OCI-LY1 (cell line): ENCODE measurements at regions not wholly inside any gene's neighbourhood (a gene's known extent, or its start where the extent isn't known, plus 50 kb on each side); places are given as distances from the start of the nearest gene placed in this dataset.

ENCODE experiments used
- H2AFZ ChIP-seq: fragments of 200-600 bp; sonication (generic), shearing (Covaris generic); 2 replicates; pipeline ENCODE4 v1.6.0; 2014; ENCODE audit warnings: antibody characterized with exemption, mild to moderate bottlenecking, low read length
- H3F3A ChIP-seq: fragments of 200-600 bp; sonication (generic), shearing (Covaris generic); 2 replicates; pipeline ENCODE4 v1.6.0; 2014; ENCODE audit warnings: mild to moderate bottlenecking, antibody characterized with exemption, low read length, moderate library complexity; ENCODE audit not compliant: insufficient read depth
- H3K27ac ChIP-seq: fragments of 200-600 bp; sonication (generic); 2 replicates; pipeline ENCODE4 v1.5.1; 2014; ENCODE audit warnings: low read length, mixed run types, mild to moderate bottlenecking, low read depth; ENCODE audit not compliant: poor library complexity, severe bottlenecking
- H3K27me3 ChIP-seq: fragments of 200-600 bp; sonication (generic); 2 replicates; pipeline ENCODE4 v1.6.0; 2014; ENCODE audit warnings: antibody characterized with exemption, mild to moderate bottlenecking, low read length, moderate library complexity; ENCODE audit not compliant: insufficient read depth
- H3K36me3 ChIP-seq: fragments of 200-600 bp; sonication (generic); 2 replicates; pipeline ENCODE4 v1.6.1; 2014; ENCODE audit warnings: mild to moderate bottlenecking, antibody characterized with exemption, low read length, moderate library complexity, mixed read lengths; ENCODE audit not compliant: insufficient read depth
- H3K4me1 ChIP-seq: fragments of 200-600 bp; sonication (generic); 2 replicates; pipeline ENCODE4 v1.5.1; 2014; ENCODE audit warnings: mild to moderate bottlenecking, low read length, moderate library complexity; ENCODE audit not compliant: insufficient read depth, severe bottlenecking
- H3K4me2 ChIP-seq: fragments of 200-600 bp; sonication (generic), shearing (Covaris generic); 2 replicates; pipeline ENCODE4 v1.6.1; 2014; ENCODE audit warnings: low read length
- H3K4me3 ChIP-seq: fragments of 200-600 bp; sonication (generic); 2 replicates; pipeline ENCODE4 v1.5.1; 2014; ENCODE audit warnings: low read length, low read depth, mild to moderate bottlenecking, mixed read lengths; ENCODE audit not compliant: poor library complexity, severe bottlenecking
- H3K79me2 ChIP-seq: fragments of 200-600 bp; shearing (Covaris generic); 2 replicates; pipeline ENCODE4 v1.6.1; 2016; ENCODE audit warnings: mixed run types, low read length, mixed read lengths; ENCODE audit not compliant: insufficient read depth
- H3K9ac ChIP-seq: fragments of 200-600 bp; sonication (generic), shearing (Covaris generic); 2 replicates; pipeline ENCODE4 v1.6.1; 2014; ENCODE audit warnings: mild to moderate bottlenecking, low read length, mixed read lengths
- H3K9me2 ChIP-seq: fragments of 200-600 bp; sonication (generic), shearing (Covaris generic); 2 replicates; pipeline ENCODE4 v1.6.1; 2014; ENCODE audit warnings: low read depth, mild to moderate bottlenecking, low read length, mixed read lengths
- H3K9me3 ChIP-seq: fragments of 200-600 bp; shearing (Covaris generic); 2 replicates; pipeline ENCODE4 v1.6.1; 2014; ENCODE audit warnings: low read length, mixed read lengths
- H4K20me1 ChIP-seq: fragments of 200-600 bp; sonication (generic), shearing (Covaris generic); 2 replicates; pipeline ENCODE4 v1.6.0; 2016; ENCODE audit warnings: mild to moderate bottlenecking, low read length; ENCODE audit not compliant: insufficient read depth
- CTCF ChIP-seq: fragments of 200-600 bp; sonication (generic), shearing (Covaris generic); IDR thresholded peaks from 2 replicates; pipeline ENCODE4 v1.5.1; 2017; ENCODE audit warnings: mild to moderate bottlenecking, antibody characterized with exemption, low read length, moderate library complexity, mixed read lengths
- EZH2 ChIP-seq: fragments of 200-600 bp; sonication (generic), shearing (Covaris generic); IDR thresholded peaks from 2 replicates; pipeline ENCODE4 v1.8.0; 2017; ENCODE audit warnings: borderline replicate concordance, mixed run types, mild to moderate bottlenecking, antibody characterized with exemption, low read length, moderate library complexity, mixed read lengths

GRCh38 chr3:23648996-23649395, 156.8 kb upstream of the UBE2E1 start:
- peaks cover 21% of the 10 kb centered on the region for H3K4me1 ChIP-seq
- TF ChIP-seq CTCF: no peak
- H3K9ac ChIP-seq: no peak overlapping the region
- no peaks in the 10 kb centered on the region for H3K36me3 ChIP-seq
- no peaks in the 10 kb centered on the region; the same call in 1 of the 2 replicates for H3F3A ChIP-seq
- no peak overlapping the region for H3K4me2 ChIP-seq
- H3K4me3 ChIP-seq: no peak overlapping the region
- H2AFZ ChIP-seq: no peak overlapping the region
- no peaks in the 10 kb centered on the region for H3K9me3 ChIP-seq
- no peaks in the 10 kb centered on the region for H3K27me3 ChIP-seq
- H3K79me2 ChIP-seq: no peaks in the 10 kb centered on the region
- H3K27ac ChIP-seq: no peak overlapping the region
- no peaks in the 10 kb centered on the region for H3K9me2 ChIP-seq
- no peaks in the 10 kb centered on the region for H4K20me1 ChIP-seq

GRCh38 chr3:23649448-23649847, 156.3 kb upstream of the UBE2E1 start:
- Histone ChIP-seq H3K4me3 (no peak overlapping the region), H3K27ac (no peak overlapping the region), H3K4me1 (peaks cover 25% of the 10 kb centered on the region), H2AFZ (no peak overlapping the region), H3K27me3 (no peaks in the 10 kb centered on the region), H3K9ac (no peak overlapping the region), H3K9me2 (no peaks in the 10 kb centered on the region), H3K9me3 (no peaks in the 10 kb centered on the region), H3K79me2 (no peaks in the 10 kb centered on the region), H3K36me3 (no peaks in the 10 kb centered on the region), H3K4me2 (no peak overlapping the region), H3F3A (no peaks in the 10 kb centered on the region; the same call in 1 of the 2 replicates), H4K20me1 (no peaks in the 10 kb centered on the region)
- no peak for TF ChIP-seq EZH2
- TF ChIP-seq CTCF: no peak

GRCh38 chr3:23650371-23651140, 155.2 kb upstream of the UBE2E1 start:
- Histone ChIP-seq H2AFZ (no peak overlapping the region), H3K79me2 (no peaks in the 10 kb centered on the region), H3K9me3 (peaks cover under 1% of the 10 kb centered on the region; the same call in 1 of the 2 replicates), H3K27ac (peak overlapping the region; percentile 2), H3K4me3 (no peak overlapping the region), H3K36me3 (no peaks in the 10 kb centered on the region), H3F3A (no peaks in the 10 kb centered on the region; the same call in 1 of the 2 replicates), H3K9me2 (no peaks in the 10 kb centered on the region), H3K4me1 (peaks cover 33% of the 10 kb centered on the region), H3K9ac (no peak overlapping the region), H3K27me3 (no peaks in the 10 kb centered on the region), H3K4me2 (no peak overlapping the region), H4K20me1 (no peaks in the 10 kb centered on the region)
- no peak for TF ChIP-seq CTCF
- TF ChIP-seq EZH2: no peak
